Activated T-cell treated with anti-CD3 and anti-CD28 coated beads for 48 hours (primary cell): ENCODE measurements at regions not wholly inside any gene's neighbourhood (a gene's known extent, or its start where the extent isn't known, plus 50 kb on each side); places are given as distances from the start of the nearest gene placed in this dataset.

Source experiments
- DNase-seq: peaks from one replicate; pipeline ENCODE4 v3.0.0-alpha.2; 2020; ENCODE audit warnings: low read depth

DNA sequence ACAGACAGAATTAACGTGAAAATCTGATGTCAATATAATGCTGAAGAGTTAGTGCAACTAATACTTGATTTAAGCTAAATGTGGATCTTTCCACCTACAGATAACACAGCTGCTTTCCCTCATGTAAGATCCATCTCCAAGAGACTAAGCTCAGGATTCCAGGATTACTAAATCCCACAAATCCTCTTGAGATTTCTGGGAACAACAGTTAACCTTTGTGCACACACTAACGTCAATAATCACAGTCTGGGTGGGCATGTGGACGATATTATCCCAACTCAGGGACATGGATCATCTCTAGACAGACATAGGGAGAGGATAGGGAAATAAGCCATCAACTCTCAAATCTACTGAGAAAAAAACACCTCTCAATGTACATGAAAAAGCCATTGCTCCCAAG, 432.6 kb downstream of the SATB2 start:
- DNase-seq, result no peak

DNA sequence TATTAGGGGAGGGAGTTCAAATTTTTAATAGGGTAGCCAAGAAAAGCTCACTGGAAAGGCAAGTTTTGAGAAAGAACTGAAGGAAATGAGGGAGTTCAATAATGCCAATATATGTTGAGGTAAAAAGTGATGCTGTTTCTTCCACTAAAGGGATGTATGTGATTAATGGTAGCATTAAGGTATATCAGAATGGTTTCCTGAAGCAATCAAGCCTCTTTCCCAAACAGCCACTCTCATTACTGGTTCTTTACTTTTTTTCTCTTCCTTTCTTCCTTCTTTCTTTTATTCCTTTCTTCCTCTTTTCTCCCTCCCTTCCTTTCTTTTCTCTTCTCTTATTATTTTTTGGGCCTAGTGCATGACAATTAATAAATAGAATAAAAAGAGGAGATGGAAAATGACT, 433.5 kb downstream of the SATB2 start:
- DNase-seq, result no peak

DNA sequence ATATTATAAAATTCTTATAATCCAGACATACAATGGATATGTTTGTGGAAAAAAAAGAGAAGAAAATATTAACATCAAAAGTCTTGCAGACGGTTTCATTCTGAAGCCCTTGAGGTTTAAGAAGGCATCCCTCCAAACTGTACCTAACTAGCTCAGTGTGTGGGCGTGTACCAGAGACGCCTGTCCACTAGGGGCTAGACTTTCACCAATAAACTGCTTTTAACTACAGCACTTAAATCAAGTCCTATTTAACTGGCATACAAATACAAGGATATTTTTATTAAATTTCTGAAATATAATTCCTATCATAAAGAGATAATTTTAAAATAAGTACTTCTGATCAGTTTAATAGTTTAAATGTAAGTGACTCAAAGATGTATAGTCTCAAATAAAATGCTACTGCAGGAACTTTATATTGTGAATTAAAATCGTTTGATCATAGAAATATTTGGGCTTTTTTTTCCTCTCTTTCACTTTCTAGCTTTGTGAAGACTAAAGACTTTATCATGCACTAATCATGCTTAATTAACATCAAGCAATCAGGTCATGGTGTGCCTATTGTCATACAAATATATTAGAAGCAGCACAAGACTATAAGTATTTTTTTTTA, 437.7 kb downstream of the SATB2 start:
- no peak for DNase-seq

DNA sequence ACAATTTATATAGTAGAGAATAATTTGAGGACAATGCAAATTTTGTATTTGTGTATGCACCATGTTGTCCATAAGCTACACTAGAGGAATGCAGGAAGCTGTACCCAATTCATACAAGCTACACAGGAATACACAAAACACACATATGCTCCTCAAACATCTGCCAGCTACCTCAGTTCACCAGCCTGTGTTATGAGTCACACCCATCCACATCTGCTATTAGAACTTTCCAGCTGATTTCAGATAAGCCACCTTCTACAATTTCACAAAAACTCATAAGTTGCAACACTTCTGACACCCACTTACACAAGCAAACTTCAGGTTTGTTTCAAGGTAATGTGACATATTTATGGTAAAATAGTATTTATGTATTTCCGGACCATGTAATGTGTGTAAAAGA, 438.9 kb downstream of the SATB2 start:
- DNase-seq, result no peak

DNA sequence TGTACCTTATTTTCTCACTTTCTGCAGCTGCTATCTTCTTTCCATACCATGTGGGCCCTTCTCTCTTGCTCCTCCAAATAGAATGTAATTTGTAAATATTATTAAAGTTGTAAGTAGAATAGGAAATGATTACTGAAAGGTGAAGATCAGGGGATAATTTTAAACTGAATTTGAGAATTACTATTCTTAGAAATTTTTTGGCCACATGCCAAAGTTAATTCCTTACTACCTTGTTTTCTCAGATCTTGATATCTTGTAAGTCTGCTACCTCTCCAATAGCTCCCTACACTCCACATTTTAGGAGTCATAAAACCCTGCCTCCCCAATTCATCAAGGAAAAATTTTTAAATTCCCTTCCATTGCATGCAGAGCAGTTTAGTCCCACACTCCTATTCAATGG, 442.7 kb downstream of the SATB2 start:
- no peak for DNase-seq

DNA sequence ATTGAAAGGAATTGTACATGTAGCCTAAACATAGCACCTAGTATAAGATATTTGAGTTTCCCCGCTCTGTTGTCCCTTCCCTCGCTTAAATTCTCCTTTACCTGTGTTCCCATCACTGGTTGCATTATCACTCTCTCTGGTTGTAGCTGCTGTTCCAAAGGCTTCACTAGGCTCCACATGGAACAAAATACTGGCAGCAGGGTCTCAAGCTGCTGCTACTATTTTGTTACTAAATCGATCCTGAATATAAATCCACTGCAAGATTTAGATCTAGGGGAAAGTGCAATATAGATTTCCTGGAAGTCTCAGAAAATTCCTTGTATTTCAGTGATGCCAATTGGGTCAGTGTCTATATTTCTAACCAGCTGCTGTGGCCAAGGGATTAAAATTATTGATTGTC, 443.5 kb downstream of the SATB2 start:
- DNase-seq, result no peak

DNA sequence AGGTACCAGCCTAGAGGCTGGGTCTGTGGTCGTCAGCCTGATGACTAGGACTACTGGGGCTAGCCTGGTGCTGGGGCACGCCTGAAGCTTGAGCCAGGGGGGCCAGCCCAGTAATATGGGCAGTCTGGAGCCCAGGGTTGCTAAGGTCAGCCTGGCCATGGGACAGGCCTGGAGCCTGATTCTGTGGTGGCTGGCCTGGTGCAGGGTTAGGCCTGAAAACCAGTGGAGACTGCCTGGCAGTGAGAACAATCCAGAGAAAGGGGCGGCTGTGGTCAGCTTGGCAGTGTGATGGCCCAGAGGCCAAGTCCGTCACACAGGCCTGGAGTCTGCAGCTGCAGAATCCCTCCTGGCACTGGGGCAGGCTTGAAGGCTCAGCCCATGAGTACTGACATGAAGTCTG, 445.8 kb downstream of the SATB2 start:
- no peak for DNase-seq

DNA sequence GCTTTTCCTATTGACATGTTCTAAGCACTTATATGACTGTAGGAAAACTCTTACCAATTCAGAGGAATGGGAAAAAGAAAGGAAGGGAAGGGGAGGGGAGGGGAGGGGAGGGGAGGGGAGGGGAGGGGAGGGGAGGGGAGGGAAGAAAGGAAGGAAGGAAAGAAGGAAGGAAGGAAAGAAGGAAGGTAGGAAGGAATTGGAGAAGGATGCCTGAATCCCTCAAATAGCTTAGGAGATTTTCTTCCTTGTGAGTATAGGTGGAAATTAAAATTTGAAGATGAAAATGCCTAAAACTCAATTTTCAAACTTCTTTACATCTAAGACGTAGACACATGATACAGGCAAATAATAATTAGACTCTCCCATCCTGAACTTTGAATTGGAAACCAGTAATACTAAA, 463.1 kb downstream of the SATB2 start:
- no peak for DNase-seq

DNA sequence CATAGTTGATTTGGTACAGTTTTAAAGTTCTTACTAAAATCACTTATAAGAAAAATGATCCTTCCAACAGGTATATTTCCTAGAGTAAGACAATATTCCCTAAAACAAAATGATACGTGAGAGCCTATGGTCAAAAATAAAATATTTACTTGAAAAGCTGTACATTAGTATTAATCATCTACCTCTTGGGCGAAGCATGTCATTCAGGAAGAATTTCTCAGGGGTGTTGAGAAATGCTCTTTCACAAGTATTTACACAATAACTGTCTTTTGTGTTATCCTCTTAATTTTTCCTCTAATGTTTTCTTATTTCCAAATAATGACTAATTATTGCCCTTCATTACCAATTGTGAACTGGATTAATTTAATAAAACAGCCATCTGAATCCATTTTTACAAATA, 466.3 kb downstream of the SATB2 start:
- DNase-seq, result no peak

DNA sequence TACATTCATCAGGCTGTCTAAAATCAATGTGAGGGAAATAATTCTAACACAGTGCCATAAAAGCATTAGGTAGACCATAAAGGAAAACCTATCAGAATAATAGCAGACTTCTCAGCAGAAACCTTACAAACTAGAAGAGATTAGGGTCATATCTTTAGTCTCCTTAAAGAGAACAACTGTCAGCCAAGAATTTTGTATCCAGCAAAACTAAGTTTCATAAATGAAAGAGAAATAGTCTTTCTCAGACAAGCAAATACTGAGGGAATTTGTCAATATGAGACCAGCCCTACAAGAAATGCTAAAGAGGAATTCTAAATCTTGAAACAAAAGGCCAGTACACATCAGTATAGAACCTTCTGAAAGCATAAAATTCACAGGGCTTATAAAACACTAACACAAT, 482.0 kb downstream of the SATB2 start:
- DNase-seq, result no peak

DNA sequence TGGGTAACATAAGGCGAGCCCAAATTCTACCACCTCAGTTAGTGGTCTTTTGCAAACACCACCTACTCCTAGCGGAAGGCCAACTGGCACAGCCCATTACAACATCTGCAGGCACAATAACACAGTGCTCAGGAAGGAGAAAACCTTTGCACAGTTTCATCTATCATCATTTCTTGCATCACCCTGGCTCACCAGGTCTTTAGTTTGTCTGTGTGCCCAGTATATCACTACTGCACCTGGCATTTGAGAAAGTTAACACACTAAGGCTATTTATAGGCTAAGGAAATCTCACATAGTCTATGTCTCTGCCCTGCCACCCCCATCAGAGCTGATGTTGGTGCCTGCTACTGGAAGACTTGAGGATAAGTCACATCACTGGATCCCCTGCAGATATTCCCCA, 484.0 kb downstream of the SATB2 start:
- no peak for DNase-seq

DNA sequence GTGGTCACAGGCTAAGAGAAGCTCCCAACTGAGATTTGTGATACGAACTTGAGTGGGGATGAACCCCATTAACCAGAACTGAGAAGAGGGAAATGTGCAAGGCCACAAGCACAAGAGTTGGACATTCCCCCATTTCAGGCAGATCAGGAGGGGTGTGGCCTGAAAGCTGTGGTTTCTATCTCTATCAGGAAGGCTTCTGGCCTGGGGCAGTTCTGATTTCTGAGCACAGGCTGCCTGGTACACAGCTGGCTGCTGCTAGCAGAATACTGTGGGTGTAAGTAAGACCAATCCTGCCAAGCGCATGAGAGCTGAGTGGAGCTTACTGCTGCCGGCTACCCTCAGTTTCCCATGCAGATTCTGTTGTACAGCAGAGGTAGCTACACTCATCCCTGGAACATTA, 484.6 kb downstream of the SATB2 start:
- no peak for DNase-seq

DNA sequence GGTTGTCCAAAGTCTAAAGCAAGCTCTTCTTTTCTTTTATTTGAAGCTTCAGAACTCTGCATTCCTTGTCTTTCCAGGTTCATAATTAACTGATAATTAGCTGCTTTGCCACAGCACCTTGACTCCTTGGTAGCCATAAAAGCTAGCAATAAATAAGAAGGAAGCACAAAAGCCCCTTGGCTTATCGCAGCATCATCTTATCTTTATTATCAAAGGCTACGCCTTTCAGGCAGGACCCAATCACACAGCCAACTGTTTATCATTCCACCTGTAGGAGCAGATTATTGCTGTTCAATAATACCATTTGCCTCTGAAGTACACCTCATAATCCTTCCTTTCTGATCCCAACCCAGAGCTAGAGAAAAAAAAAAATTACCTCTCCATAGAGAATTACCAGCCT, 489.2 kb downstream of the SATB2 start:
- DNase-seq, result no peak

DNA sequence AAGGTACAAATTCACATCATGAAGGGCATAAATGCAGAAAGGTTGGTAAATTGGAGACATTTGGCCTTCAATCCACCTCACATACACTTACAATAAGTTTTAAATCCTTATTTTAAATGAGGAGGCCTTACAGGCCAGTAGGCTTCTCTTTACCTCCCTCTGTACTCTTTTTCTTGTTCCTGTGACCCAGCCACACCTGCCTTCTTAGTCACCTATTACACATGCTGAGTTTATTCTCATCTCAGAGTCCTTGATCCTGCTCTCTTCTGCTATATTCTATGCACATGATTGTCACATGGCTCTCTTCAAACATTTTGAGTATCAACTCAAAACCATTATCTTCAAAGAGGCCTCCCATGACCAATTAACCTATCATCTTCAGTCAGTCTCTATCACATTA, 491.5 kb downstream of the SATB2 start:
- DNase-seq, result no peak

DNA sequence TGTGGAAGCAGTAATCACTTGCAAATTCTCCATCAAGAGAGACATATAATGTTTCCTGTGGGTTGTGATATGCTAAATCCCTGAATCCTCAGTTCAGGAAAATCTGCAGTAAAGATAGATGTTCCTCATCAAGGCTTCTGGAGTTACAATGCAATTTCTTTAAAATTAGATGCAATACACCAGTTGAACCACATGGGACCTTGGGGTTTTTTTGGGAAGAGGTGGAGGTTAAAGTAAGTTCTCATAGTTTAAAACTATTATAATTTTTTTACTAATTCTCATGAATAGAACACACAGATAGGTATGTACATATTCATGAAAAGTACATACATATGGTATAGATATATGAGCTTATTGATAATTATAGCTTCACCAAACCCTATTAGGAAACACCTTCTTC, 496.2 kb downstream of the SATB2 start:
- no peak for DNase-seq

DNA sequence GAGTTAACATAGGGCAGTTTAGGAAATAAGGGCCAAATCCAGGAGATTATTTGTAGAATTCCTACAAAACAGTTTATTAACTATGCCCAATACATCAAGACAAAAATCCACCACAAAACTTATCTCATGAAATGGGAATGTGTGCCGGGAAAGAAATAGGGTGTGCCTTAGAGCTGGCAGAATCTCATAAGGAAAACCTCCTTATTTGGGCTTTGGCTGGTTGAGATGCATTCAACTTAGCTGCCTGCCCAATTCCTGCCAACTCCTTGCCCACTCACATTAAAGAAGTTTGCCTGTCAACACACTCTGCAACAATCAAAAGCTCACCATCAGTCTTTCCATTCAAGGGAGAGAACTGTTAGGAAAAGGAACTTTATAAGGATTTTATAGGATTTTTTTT, 500.6 kb downstream of the SATB2 start:
- DNase-seq, result no peak

DNA sequence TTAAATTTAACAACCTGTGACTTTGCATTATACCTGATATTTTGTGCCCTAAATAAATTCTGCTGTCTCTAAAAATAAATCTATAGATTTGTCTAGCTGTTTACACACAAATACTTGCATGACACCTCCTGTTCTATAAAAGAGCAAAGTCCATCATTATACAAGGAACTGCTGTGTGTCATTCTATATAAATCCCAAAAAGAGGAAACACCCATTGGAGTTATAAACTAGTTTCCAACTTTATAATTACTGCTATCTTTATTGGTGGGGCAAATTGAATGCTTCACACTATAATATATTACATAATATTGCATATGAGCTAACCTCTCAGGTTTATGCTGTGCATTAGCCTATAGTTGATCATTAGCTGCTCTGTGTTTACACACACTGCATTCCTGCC, 504.4 kb downstream of the SATB2 start:
- no peak for DNase-seq

DNA sequence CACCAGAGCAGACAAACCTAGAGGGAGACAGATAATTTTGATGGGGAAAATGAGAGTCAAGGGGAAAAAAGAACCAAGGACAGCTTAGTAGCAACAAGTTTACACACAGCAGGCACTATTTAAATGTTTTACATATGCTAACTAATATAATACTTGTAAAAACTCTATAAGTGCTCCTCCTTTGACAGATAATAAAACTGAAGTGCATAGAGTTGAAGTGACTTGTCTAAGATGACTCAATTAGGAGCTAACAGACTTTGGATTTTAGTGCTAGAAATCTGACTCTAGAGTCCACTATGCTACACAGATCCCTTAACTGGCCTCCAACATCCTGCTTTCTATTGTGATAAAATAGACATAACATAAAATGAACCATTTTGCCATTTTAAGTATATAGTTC, 506.9 kb downstream of the SATB2 start:
- DNase-seq, result no peak

DNA sequence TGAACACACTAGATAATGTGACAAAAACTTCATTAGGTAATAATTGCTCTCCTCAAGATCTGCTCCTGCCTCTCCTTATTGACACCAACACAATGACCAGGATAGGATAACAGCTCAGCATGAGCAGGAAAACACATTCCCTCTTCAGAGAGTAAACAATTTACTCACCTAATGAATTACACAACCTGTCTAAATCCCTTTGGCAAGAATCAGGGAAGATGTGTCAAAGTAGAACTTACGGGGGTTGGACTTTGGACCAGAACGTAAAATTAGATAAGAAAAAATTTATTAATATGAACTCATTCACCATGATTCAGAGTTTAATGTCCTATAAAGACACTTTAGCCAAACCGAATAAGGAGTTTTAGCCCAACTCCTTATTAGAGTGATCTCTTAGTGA, 512.2 kb downstream of the SATB2 start:
- no peak for DNase-seq

DNA sequence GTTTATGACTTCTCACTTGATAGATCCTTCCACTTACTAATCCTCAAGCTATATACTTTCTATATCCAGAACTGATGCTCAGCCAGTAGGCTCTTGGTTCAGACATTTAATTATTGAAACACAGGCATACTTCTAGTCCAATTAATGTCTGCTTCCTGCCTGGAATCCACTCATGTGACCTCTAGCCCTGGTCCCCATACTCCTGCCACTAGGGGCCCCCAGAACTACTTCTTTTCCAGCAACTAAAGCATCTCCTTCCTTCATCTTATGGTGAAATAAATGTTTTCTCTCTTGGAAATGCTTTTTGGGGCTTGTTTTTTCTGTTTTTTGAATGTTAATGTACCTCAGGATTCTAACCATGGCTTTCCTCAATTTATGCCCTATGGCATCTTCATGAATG, 527.6 kb downstream of the SATB2 start:
- DNase-seq, result no peak

DNA sequence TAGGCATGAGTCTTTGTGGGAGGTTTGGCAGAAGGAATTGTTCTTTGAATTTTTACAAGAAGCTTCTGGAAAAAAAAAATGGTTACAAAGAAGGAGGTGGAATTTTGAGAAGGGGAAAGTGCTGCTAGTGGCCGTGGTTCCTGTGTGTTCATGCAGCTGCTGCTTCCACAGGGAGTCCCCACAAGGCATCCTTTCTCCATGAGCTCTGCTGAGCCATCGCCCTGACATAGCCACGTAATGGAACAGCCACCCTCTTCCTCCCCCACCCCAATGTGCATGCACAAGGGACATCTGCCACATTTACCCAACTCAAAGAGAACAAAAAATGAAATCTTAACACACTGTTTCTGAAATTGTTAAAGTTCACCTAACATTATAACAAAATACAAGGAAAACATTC, 529.7 kb downstream of the SATB2 start:
- no peak for DNase-seq

DNA sequence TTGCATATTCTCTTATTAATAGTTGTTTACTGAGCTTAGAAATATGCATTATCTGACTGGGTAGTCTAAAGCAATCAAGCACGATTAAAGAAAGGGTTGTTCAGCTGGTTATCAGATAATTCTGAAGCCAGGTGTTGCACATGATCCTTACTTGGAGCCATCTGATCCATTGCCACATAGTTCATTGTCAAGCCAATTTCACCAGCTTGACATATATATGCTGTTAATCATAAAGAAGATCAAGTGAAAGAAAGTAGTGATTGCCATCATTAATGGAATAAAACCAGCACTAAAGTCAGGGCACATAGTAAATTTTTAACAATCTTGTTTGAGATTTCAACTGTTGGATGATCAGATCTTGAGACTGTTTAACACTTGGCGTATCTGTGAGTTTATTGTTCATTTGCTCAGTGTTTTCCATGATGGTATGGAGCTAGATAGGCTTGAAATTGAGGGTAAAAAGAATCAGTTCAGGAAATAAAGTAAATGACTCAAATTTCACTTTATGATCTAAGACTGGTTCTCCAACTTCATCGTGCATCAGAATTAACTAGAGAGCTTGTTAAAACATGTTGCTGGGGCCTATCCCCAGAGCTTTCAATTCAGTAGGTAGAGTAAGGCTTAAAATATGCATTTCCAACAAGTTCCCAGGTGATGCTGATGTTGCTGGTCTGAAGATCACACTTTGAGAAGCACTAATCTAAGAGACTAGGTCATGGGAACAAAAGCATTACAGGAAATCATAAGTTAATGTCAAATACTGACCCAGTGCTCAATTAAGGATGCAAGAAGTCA, 539.6 kb downstream of the SATB2 start:
- no peak for DNase-seq

DNA sequence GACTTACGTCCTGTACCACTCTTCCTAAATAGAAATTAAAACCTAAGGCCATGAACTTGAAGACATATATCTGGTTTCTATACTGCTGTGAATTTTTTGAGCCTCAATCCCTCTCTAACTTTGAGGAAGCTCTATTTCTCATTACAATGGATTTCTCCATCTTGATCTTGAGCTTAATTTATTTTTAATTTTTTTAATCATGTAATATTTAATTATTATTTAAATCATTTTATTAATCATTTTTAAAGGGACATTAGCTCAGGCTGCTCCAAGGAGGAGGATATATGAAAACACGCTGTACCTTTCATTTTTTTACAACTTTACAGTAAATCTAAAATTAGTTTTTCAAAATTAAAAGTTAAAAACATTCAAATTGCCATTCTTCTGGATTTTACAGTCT, 540.5 kb downstream of the SATB2 start:
- no peak for DNase-seq

DNA sequence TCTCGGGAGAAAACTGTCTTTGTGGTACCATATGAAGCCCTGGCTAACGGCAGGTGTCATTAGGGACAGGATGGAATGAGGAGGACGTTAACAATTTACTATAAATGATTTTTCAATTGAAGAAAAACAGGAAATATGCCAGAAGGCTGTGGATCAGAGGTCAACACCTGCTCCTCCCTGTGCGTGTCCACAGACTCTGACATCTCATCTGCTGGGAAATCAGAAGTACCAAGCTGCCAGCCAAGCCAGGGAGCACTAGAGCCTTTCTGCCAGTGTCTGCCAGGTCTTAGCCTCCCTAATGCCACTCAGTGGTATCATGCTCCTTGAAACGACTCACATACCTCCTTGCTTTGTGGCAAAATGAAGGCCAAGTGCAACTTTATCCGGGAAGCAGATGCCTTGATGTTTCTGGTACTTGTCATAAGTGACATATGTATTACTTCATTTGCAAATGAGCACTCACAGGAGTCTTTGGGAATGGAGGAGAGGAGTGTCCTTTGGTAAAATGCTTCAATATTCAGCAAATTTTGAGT, 541.1 kb downstream of the SATB2 start:
- no peak for DNase-seq
